GM12864 (cell line): ENCODE measurements at regions not wholly inside any gene's neighbourhood (a gene's known extent, or its start where the extent isn't known, plus 50 kb on each side); places are given as distances from the start of the nearest gene placed in this dataset.

Experiments used
- DNase-seq: peaks from one replicate; pipeline ENCODE4 v3.0.0-alpha.2; 2011; ENCODE audit warnings: low read depth
- H3K4me3 ChIP-seq: 2 replicates; pipeline ENCODE4 v1.5.1; 2011; ENCODE audit warnings: mild to moderate bottlenecking, low read depth, low read length, control low read depth
- CTCF ChIP-seq: IDR thresholded peaks from 2 replicates; pipeline ENCODE4 v1.5.1; 2011; ENCODE audit warnings: low read depth, mild to moderate bottlenecking, moderate library complexity, low read length, control low read depth, inconsistent platforms; ENCODE audit errors: missing control alignments

- H3K4me3 ChIP-seq, result no peak overlapping the region
- no peak for TF ChIP-seq CTCF
- DNase-seq, result no peak
Measured at GRCh38 chr3:14305324-14305723, 97.1 kb upstream of the SLC6A6 start.

- no peak for DNase-seq
- no peak for TF ChIP-seq CTCF
- no peak overlapping the region for H3K4me3 ChIP-seq
Measured at GRCh38 chr3:14306142-14306541, 96.3 kb upstream of the SLC6A6 start.

- no peak overlapping the region for H3K4me3 ChIP-seq
- no peak for DNase-seq
- no peak for TF ChIP-seq CTCF
Measured at GRCh38 chr3:14307656-14308302, 94.6 kb upstream of the SLC6A6 start.

- H3K4me3 ChIP-seq, result no peak overlapping the region
- DNase-seq, result no peak
- TF ChIP-seq CTCF, result no peak
Measured at GRCh38 chr3:14311729-14312128, 90.7 kb upstream of the SLC6A6 start.

- DNase-seq, result no peak
- H3K4me3 ChIP-seq, result no peak overlapping the region
- no peak for TF ChIP-seq CTCF
Measured at GRCh38 chr3:14312375-14312774, 90.0 kb upstream of the SLC6A6 start.

GRCh38 chr3:14317057-14317553 is 85.3 kb upstream of the SLC6A6 start:
- no peak for DNase-seq
- TF ChIP-seq CTCF, result no peak
- no peak overlapping the region for H3K4me3 ChIP-seq

GRCh38 chr3:14318646-14319045 is 83.8 kb upstream of the SLC6A6 start:
- H3K4me3 ChIP-seq, result no peak overlapping the region
- no peak for DNase-seq
- TF ChIP-seq CTCF, result no peak
